ENCODE measurements at regions not wholly inside any gene's neighbourhood (a gene's known extent, or its start where the extent isn't known, plus 50 kb on each side); places are given as distances from the start of the nearest gene placed in this dataset.

GRCh38 chr7:155869784-155870076 is 57.5 kb upstream of the SHH start:
- Mint-ChIP-seq H3K9me3 (no peaks in the 10 kb centered on the region), H3K4me3 (no peak overlapping the region)
- intact Hi-C loops (cut with micrococcal nuclease): no loop called here

GRCh38 chr7:155868955-155869783 is 56.9 kb upstream of the SHH start:
- Mint-ChIP-seq H3K27me3 (peaks cover 4% of the 10 kb centered on the region), H3K27ac (no peak overlapping the region), H3K4me1 (no peaks in the 10 kb centered on the region), H3K36me3 (ENCODE audit: low read depth) (no peaks in the 10 kb centered on the region), H3K4me3 (no peak overlapping the region), H3K9me3 (no peaks in the 10 kb centered on the region)
- DNase-seq: no peak
- POLR2A ChIA-PET: no interaction called here
- no peak for TF ChIP-seq CTCF (IDR thresholded peaks at IDR 0.05)
- intact Hi-C loops (cut with micrococcal nuclease): no loop called here
- ATAC-seq (ENCODE audit: low read depth): no peak
- CTCF ChIA-PET: no interaction called here

More at GRCh38 chr7:155869784-155870076, 57.5 kb upstream of the SHH start:
- Mint-ChIP-seq H3K27ac (no peak overlapping the region), H3K4me1 (no peaks in the 10 kb centered on the region), H3K27me3 (peaks cover 6% of the 10 kb centered on the region), H3K36me3 (ENCODE audit: low read depth) (no peaks in the 10 kb centered on the region)
- TF ChIP-seq CTCF (IDR thresholded peaks at IDR 0.05): no peak
- ATAC-seq (ENCODE audit: low read depth) (no peak), DNase-seq (no peak)
- ChIA-PET POLR2A (no interaction called here), CTCF (no interaction called here)

DNA sequence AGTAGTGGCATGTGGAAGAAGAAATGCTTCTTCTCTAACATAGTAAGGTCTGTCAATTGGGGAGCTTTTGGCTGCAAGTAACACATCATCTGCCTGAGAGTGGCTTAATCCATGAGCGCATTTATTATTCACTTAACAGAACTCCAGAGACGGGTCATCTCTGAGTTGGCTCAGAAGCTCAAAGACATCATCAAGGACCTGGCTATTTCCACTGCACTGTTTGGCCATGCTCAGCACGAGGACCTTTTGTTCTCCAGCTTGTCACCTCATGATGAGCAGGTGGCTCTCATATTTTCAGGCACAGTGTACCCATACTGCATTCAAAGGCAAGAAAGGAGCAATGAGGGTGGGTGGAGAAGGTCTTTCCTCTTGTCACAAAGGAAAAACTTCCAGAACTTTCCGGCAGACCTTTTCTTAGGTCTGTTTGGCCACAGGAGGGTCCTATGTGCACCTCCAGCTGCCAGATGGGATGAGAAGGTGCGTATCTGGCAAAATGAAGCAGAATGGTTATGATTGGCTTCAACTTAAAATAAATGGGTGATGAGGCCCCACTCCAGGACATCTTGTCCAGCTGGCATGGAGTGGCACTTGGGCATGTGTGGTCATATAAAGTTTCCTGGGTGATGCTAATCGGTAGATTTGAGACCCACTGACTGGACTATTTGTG is 55.6 kb upstream of the SHH start:
- Mint-ChIP-seq H3K9me3 (no peaks in the 10 kb centered on the region), H3K27ac (no peak overlapping the region), H3K4me1 (no peaks in the 10 kb centered on the region), H3K36me3 (ENCODE audit: low read depth) (no peaks in the 10 kb centered on the region), H3K27me3 (peaks cover 4% of the 10 kb centered on the region), H3K4me3 (no peak overlapping the region)
- no peak for TF ChIP-seq CTCF (IDR thresholded peaks at IDR 0.05)
- POLR2A ChIA-PET: no interaction called here
- intact Hi-C loops (cut with micrococcal nuclease): no loop called here
- DNase-seq (no peak), ATAC-seq (ENCODE audit: low read depth) (no peak)
- CTCF ChIA-PET: no interaction called here

- CTCF ChIA-PET: no interaction called here
- no peak for TF ChIP-seq CTCF (IDR thresholded peaks at IDR 0.05)
- Mint-ChIP-seq H3K27me3 (peaks cover 4% of the 10 kb centered on the region), H3K27ac (no peak overlapping the region), H3K36me3 (ENCODE audit: low read depth) (no peaks in the 10 kb centered on the region), H3K9me3 (no peaks in the 10 kb centered on the region), H3K4me3 (no peak overlapping the region), H3K4me1 (no peaks in the 10 kb centered on the region)
- DNase-seq (no peak), ATAC-seq (ENCODE audit: low read depth) (no peak)
- POLR2A ChIA-PET: no interaction called here
- intact Hi-C loops (cut with micrococcal nuclease): no loop called here
Observed at GRCh38 chr7:155867280-155867679, 55.0 kb upstream of the SHH start.

GRCh38 chr7:155865830-155866525 is 53.7 kb upstream of the SHH start:
- H3K9me3 Mint-ChIP-seq: no peaks in the 10 kb centered on the region
- CTCF ChIA-PET: no interaction called here
- POLR2A ChIA-PET: no interaction called here
- intact Hi-C loops (cut with micrococcal nuclease): no loop called here
- peaks cover 8% of the 10 kb centered on the region for H3K27me3 Mint-ChIP-seq
- ATAC-seq (ENCODE audit: low read depth) (no peak), DNase-seq (no peak)
- no peak overlapping the region for H3K4me3 Mint-ChIP-seq
- no peaks in the 10 kb centered on the region for H3K36me3 Mint-ChIP-seq (ENCODE audit: low read depth)
- H3K27ac Mint-ChIP-seq: no peak overlapping the region
- H3K4me1 Mint-ChIP-seq: no peaks in the 10 kb centered on the region
- TF ChIP-seq CTCF (IDR thresholded peaks at IDR 0.05): no peak

Data from activated B cell treated with CpG ODN at 0.5 μM for 24 hours (primary cell).